Mesenchymal stem cell (in vitro differentiated cells and primary cell): ENCODE measurements at regions not wholly inside any gene's neighbourhood (a gene's known extent, or its start where the extent isn't known, plus 50 kb on each side); places are given as distances from the start of the nearest gene placed in this dataset.
"Not testable (repeated sequence)": the region's sequence is repeated elsewhere in the genome, so short reads cannot be mapped to it uniquely, and the experiment has no call there.

Experiments used
- DNase-seq: peaks from one replicate; pipeline ENCODE4 v3.0.0-alpha.2; 2013
- H2AFZ ChIP-seq: one replicate; pipeline ENCODE4 v1.6.1; 2013; ENCODE audit warnings: low read depth, mild to moderate bottlenecking, control low read depth, inconsistent platforms, low read length, moderate library complexity
- H2AK5ac ChIP-seq: 2 replicates; pipeline ENCODE4 v1.6.1; 2013; ENCODE audit warnings: low read length, moderate library complexity, mild to moderate bottlenecking, inconsistent platforms; ENCODE audit not compliant: severe bottlenecking
- H2BK120ac ChIP-seq: one replicate; pipeline ENCODE4 v1.6.1; 2013; ENCODE audit warnings: low read depth, mild to moderate bottlenecking, inconsistent platforms, low read length, moderate library complexity
- H2BK12ac ChIP-seq, 2 experiments: one replicate each; pipeline ENCODE4 v1.6.1; 2013; ENCODE audit warnings: inconsistent platforms in 2 of 2, low read length in 2 of 2, mild to moderate bottlenecking in 2 of 2, moderate library complexity in 2 of 2, control low read depth in 1 of 2
- H2BK15ac ChIP-seq: one replicate; pipeline ENCODE4 v1.6.1; 2013; ENCODE audit warnings: mild to moderate bottlenecking, low read depth, inconsistent platforms; ENCODE audit not compliant: poor library complexity, severe bottlenecking
- H2BK5ac ChIP-seq: 2 replicates; pipeline ENCODE4 v1.6.1; 2013; ENCODE audit warnings: low read depth, mild to moderate bottlenecking, low read length, control low read depth, inconsistent platforms; ENCODE audit not compliant: poor library complexity, severe bottlenecking
- H3K14ac ChIP-seq, 2 experiments: one replicate each; pipeline ENCODE4 v1.6.1; 2013; ENCODE audit warnings: inconsistent platforms in 2 of 2, low read length in 2 of 2, control low read depth in 1 of 2, mild to moderate bottlenecking in 1 of 2, moderate library complexity in 1 of 2
- H3K18ac ChIP-seq, 2 experiments: one replicate each; pipeline ENCODE4 v1.6.1; 2013; ENCODE audit warnings: inconsistent platforms in 2 of 2, low read length in 2 of 2, control low read depth in 1 of 2, low read depth in 1 of 2, mild to moderate bottlenecking in 1 of 2
- H3K23ac ChIP-seq, 2 experiments: one replicate each; pipeline ENCODE4 v1.6.1; 2013; ENCODE audit warnings: inconsistent platforms in 2 of 2, low read length in 2 of 2, mild to moderate bottlenecking in 2 of 2, moderate library complexity in 2 of 2, control low read depth in 1 of 2
- H3K27ac ChIP-seq: 2 replicates; pipeline ENCODE4 v1.5.1; 2013; ENCODE audit warnings: mild to moderate bottlenecking, moderate library complexity, low read length, control low read depth, inconsistent platforms; ENCODE audit not compliant: poor library complexity, severe bottlenecking
- H3K27me3 ChIP-seq, 2 experiments: 2 replicates each; pipeline versions ENCODE4 v1.6.1 to v1.7.0; 2013; ENCODE audit warnings: low read length in 2 of 2, mild to moderate bottlenecking in 2 of 2, moderate library complexity in 2 of 2, control low read depth in 1 of 2, inconsistent platforms in 1 of 2; ENCODE audit not compliant: control insufficient read depth in 1 of 2, insufficient read depth in 1 of 2
- H3K36me3 ChIP-seq, 2 experiments: 2 replicates each; pipeline versions ENCODE4 v1.6.1 to v1.7.0; 2013; ENCODE audit warnings: low read length in 2 of 2, control low read depth in 1 of 2, inconsistent platforms in 1 of 2, low read depth in 1 of 2, mild to moderate bottlenecking in 1 of 2; ENCODE audit not compliant: insufficient read depth in 2 of 2, control insufficient read depth in 1 of 2
- H3K4ac ChIP-seq, 2 experiments: one replicate each; pipeline ENCODE4 v1.6.1; 2013; ENCODE audit warnings: inconsistent platforms in 2 of 2, low read length in 2 of 2, mild to moderate bottlenecking in 2 of 2, moderate library complexity in 2 of 2, control low read depth in 1 of 2, low read depth in 1 of 2
- H3K4me1 ChIP-seq: 2 replicates; pipeline ENCODE4 v1.6.1; 2013; ENCODE audit warnings: low read depth, low read length, control low read depth; ENCODE audit not compliant: control insufficient read depth, insufficient read depth
- H3K4me2 ChIP-seq: 2 replicates; pipeline ENCODE4 v1.6.1; 2013; ENCODE audit warnings: low read length, mild to moderate bottlenecking, inconsistent platforms; ENCODE audit not compliant: poor library complexity, severe bottlenecking
- H3K4me3 ChIP-seq, 2 experiments: 2 replicates each; pipeline versions ENCODE4 v1.5.1 to v1.7.0; 2013; ENCODE audit warnings: low read length in 2 of 2, mild to moderate bottlenecking in 2 of 2, control low read depth in 1 of 2, low read depth in 1 of 2; ENCODE audit not compliant: insufficient read depth in 1 of 2
- H3K79me1 ChIP-seq: replicated peaks from 2 replicates; pipeline ENCODE4 v1.6.1; 2013; ENCODE audit warnings: mild to moderate bottlenecking, control low read depth, low read length, inconsistent platforms; ENCODE audit not compliant: poor library complexity, severe bottlenecking
- H3K9ac ChIP-seq: 2 replicates; pipeline ENCODE4 v1.7.0; 2013; ENCODE audit warnings: mild to moderate bottlenecking, low read length, moderate library complexity
- H3K9me3 ChIP-seq: 2 replicates; pipeline ENCODE4 v1.7.0; 2013; ENCODE audit warnings: mild to moderate bottlenecking, low read length; ENCODE audit not compliant: control insufficient read depth
- H4K8ac ChIP-seq: one replicate; pipeline ENCODE4 v1.6.1; 2013; ENCODE audit warnings: inconsistent platforms, mild to moderate bottlenecking, low read length, moderate library complexity
- H4K91ac ChIP-seq: one replicate; pipeline ENCODE4 v1.6.1; 2013; ENCODE audit warnings: mild to moderate bottlenecking, low read length, inconsistent platforms
- WGBS: methylation state at CpG from one replicate; pipeline ENCODE4 v1.1.7; 2013; ENCODE audit warnings: mixed read lengths; 5-methylcytosine and 5-hydroxymethylcytosine counted together

DNA sequence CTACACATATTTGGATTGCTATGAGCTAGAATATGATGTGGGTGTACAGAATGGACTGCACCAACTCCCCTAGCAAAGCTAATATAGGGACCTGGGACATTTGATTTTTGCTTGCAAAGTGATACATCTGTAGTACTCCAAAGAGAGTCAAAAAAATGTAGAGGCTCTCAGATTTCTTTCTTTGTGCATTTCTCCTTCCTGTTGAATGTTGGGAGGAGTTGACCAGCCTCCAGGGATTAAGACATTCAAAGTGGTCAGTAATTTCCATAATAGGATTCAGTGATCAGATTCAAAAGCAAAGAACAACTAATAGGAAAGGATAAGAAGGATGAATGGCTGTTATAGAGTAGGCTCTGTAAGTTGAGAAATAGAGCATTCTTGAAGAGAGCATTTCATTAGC is 934.9 kb downstream of the KCNJ2 start:
- Histone ChIP-seq H2AFZ (no peak overlapping the region), H2AK5ac (no peak overlapping the region), H3K27me3 (no peaks in the 10 kb centered on the region), H4K8ac (no peak overlapping the region), H3K18ac (no peak overlapping the region), H2BK120ac (no peak overlapping the region), H3K79me1 (no peaks in the 10 kb centered on the region), H2BK12ac (no peak overlapping the region), H3K36me3 (no peaks in the 10 kb centered on the region), H3K14ac (no peak overlapping the region), H3K4me2 (no peak overlapping the region), H3K23ac (no peak overlapping the region), H3K27ac (no peak overlapping the region), H3K4me3 (no peak overlapping the region), H3K9ac (no peak overlapping the region), H3K4ac (no peak overlapping the region), H2BK5ac (no peak overlapping the region), H3K9me3 (no peaks in the 10 kb centered on the region), H3K4me1 (no peaks in the 10 kb centered on the region), H4K91ac (no peak overlapping the region), H2BK15ac (no peak overlapping the region)
- DNase-seq = no peak

DNA sequence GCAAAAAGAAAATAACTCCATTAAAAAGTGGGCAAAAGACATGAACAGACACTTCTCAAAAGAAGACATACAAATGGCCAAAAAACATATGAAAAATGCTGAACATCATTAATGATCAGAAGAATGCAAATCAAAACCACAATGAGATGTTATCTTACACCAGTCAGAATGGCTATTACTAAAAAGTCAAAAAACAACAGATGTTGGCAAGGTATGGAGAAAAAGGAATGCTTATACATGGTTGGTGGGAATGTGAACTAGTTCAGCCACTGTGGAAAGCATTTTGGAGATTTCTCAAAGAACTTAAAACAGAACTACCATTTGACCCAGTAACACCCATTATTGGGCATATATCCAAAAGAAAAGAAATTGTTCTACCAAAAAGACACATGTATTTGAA is 936.7 kb downstream of the KCNJ2 start:
- not testable (repeated sequence) for H2BK12ac ChIP-seq, H4K8ac ChIP-seq, H2BK15ac ChIP-seq, H2BK120ac ChIP-seq, H3K4ac ChIP-seq, H3K14ac ChIP-seq, H2AK5ac ChIP-seq, H2AFZ ChIP-seq, H3K79me1 ChIP-seq, H3K23ac ChIP-seq, H2BK5ac ChIP-seq, H4K91ac ChIP-seq, H3K4me2 ChIP-seq, H3K36me3 ChIP-seq, DNase-seq, H3K18ac ChIP-seq, H3K27ac ChIP-seq, H3K9me3 ChIP-seq, H3K27me3 ChIP-seq, H3K4me3 ChIP-seq, H3K9ac ChIP-seq, H3K4me1 ChIP-seq

DNA sequence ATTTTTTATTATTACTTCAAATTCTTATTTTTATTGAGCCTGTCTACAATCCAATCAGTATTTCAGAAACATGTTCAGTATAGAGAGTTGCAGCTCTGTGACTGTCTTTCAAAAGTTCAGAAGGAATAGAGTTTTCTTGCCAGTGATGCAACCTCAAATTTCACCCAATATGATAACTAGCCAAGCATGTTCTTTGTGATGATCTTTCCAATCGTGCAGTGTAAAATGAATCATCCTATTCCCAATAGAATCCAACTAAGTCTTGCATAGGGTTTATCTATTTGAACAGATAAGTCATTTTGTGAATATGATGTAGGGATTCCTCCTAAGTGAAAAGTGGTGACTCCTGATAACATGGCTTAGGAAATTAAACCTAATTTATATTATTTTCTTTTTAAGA is 937.8 kb downstream of the KCNJ2 start:
- H3K27me3 ChIP-seq = no peaks in the 10 kb centered on the region
- H3K23ac ChIP-seq = no peak overlapping the region
- H3K36me3 ChIP-seq = no peaks in the 10 kb centered on the region
- H3K4me2 ChIP-seq = no peak overlapping the region
- no peak overlapping the region for H2AFZ ChIP-seq
- no peak overlapping the region for H2BK120ac ChIP-seq
- H3K79me1 ChIP-seq = no peaks in the 10 kb centered on the region
- H3K14ac ChIP-seq = no peak overlapping the region
- no peak overlapping the region for H3K4me3 ChIP-seq
- no peak overlapping the region for H2BK12ac ChIP-seq
- no peak overlapping the region for H4K8ac ChIP-seq
- WGBS = no CpG with 5 or more reads among the region's 1 CpG
- H2BK15ac ChIP-seq = no peak overlapping the region
- H3K27ac ChIP-seq = no peak overlapping the region
- H3K18ac ChIP-seq = no peak overlapping the region
- H3K9ac ChIP-seq = no peak overlapping the region
- H2BK5ac ChIP-seq = no peak overlapping the region
- DNase-seq = no peak
- no peak overlapping the region for H4K91ac ChIP-seq
- H3K9me3 ChIP-seq = no peaks in the 10 kb centered on the region
- H3K4me1 ChIP-seq = no peaks in the 10 kb centered on the region
- H3K4ac ChIP-seq = no peak overlapping the region
- no peak overlapping the region for H2AK5ac ChIP-seq

DNA sequence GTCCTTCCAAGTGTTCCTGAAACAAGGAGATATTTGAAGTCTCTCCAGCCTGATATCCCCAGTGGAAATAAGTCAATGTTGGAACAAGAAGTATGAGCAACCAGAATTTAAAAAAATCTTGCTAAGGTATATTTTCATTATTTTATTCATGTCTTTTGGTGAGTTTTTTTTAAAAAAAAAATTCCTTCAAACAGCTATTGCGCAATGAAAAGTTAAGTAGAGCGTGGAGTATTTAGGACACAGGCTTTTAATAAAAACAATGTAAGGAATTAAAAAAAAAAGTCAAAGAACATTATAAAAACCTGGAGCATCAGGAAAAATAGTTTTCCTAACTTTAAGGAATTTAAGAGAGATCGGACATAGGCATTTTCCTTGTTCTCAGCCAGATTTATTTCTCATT is 940.4 kb downstream of the KCNJ2 start:
- Histone ChIP-seq H3K4ac (no peak overlapping the region), H3K9ac (no peak overlapping the region), H4K91ac (no peak overlapping the region), H2AK5ac (no peak overlapping the region), H3K4me1 (no peaks in the 10 kb centered on the region), H3K27ac (no peak overlapping the region), H3K27me3 (no peaks in the 10 kb centered on the region), H3K36me3 (no peaks in the 10 kb centered on the region), H3K14ac (no peak overlapping the region), H3K23ac (no peak overlapping the region), H3K9me3 (no peaks in the 10 kb centered on the region), H2AFZ (no peak overlapping the region), H3K18ac (no peak overlapping the region), H2BK120ac (no peak overlapping the region), H3K4me3 (no peak overlapping the region), H2BK5ac (no peak overlapping the region), H2BK15ac (no peak overlapping the region), H4K8ac (no peak overlapping the region), H2BK12ac (no peak overlapping the region), H3K4me2 (no peak overlapping the region), H3K79me1 (no peaks in the 10 kb centered on the region)
- DNase-seq = no peak
- WGBS = no CpG with 5 or more reads among the region's 3 CpGs
